Neuronal stem cell (in vitro differentiated cells): ENCODE measurements at regions not wholly inside any gene's neighbourhood (a gene's known extent, or its start where the extent isn't known, plus 50 kb on each side); places are given as distances from the start of the nearest gene placed in this dataset.

Source experiments
- DNase-seq: peaks from one replicate; pipeline ENCODE4 v3.0.0-alpha.2; 2013; ENCODE audit warnings: low spot score
- H2AFZ ChIP-seq: one replicate; pipeline ENCODE4 v1.6.1; 2013; ENCODE audit warnings: mild to moderate bottlenecking, low read length, inconsistent platforms
- H2AK5ac ChIP-seq: 2 replicates; pipeline ENCODE4 v1.6.1; 2013; ENCODE audit warnings: low read depth, mild to moderate bottlenecking, inconsistent platforms, low read length, moderate library complexity, mixed read lengths
- H2BK120ac ChIP-seq: 2 replicates; pipeline ENCODE4 v1.6.1; 2013; ENCODE audit warnings: low read depth, mild to moderate bottlenecking, inconsistent platforms, low read length, moderate library complexity, mixed read lengths
- H2BK12ac ChIP-seq: one replicate; pipeline ENCODE4 v1.6.1; 2013; ENCODE audit warnings: low read length, inconsistent platforms
- H2BK15ac ChIP-seq: 2 replicates; pipeline ENCODE4 v1.6.1; 2013; ENCODE audit warnings: mild to moderate bottlenecking, low read length, inconsistent platforms, mixed read lengths
- H2BK5ac ChIP-seq: one replicate; pipeline ENCODE4 v1.6.1; 2013; ENCODE audit warnings: inconsistent platforms, mild to moderate bottlenecking, low read length, moderate library complexity
- H3K14ac ChIP-seq: one replicate; pipeline ENCODE4 v1.6.1; 2013; ENCODE audit warnings: low read length, inconsistent platforms
- H3K18ac ChIP-seq: 2 replicates; pipeline ENCODE4 v1.6.1; 2013; ENCODE audit warnings: low read length, inconsistent platforms
- H3K23ac ChIP-seq: 2 replicates; pipeline ENCODE4 v1.6.1; 2013; ENCODE audit warnings: low read depth, mild to moderate bottlenecking, mixed read lengths, low read length, inconsistent platforms; ENCODE audit not compliant: poor library complexity
- H3K27ac ChIP-seq: replicated peaks from 3 replicates; pipeline ENCODE4 v1.5.1; 2013; ENCODE audit warnings: low read length, inconsistent platforms
- H3K27me3 ChIP-seq, 3 experiments: 2 replicates each; pipeline ENCODE4 v1.6.1; 2013; ENCODE audit warnings: low read length in 3 of 3, mild to moderate bottlenecking in 2 of 3, inconsistent platforms in 1 of 3, low read depth in 1 of 3, mixed read lengths in 1 of 3, moderate library complexity in 1 of 3; ENCODE audit not compliant: control insufficient read depth in 3 of 3, insufficient read depth in 3 of 3
- H3K36me3 ChIP-seq, 2 donors: replicated peaks in 1 of 2; 2 replicates each; pipeline ENCODE4 v1.6.1; 2013; ENCODE audit warnings: low read length in 2 of 2; ENCODE audit not compliant: control insufficient read depth in 2 of 2, insufficient read depth in 2 of 2
- H3K4ac ChIP-seq: 2 replicates; pipeline ENCODE4 v1.6.1; 2013; ENCODE audit warnings: inconsistent platforms, mild to moderate bottlenecking, low read length, moderate library complexity
- H3K4me1 ChIP-seq, 2 donors: 1 replicate in 1 of 2; 2 replicates in 1 of 2; pipeline ENCODE4 v1.6.1; 2013; ENCODE audit warnings: low read length in 2 of 2, low read depth in 1 of 2; ENCODE audit not compliant: control insufficient read depth in 2 of 2, insufficient read depth in 1 of 2
- H3K4me2 ChIP-seq: one replicate; pipeline ENCODE4 v1.6.1; 2013; ENCODE audit warnings: mild to moderate bottlenecking, low read length, inconsistent platforms; ENCODE audit not compliant: insufficient read depth, poor library complexity, severe bottlenecking
- H3K4me3 ChIP-seq, 2 donors: 2 replicates each; pipeline ENCODE4 v1.5.1; 2013; ENCODE audit warnings: low read length in 2 of 2, mild to moderate bottlenecking in 2 of 2, inconsistent platforms in 1 of 2, moderate library complexity in 1 of 2
- H3K79me1 ChIP-seq: one replicate; pipeline ENCODE4 v1.6.1; 2013; ENCODE audit warnings: low read depth, mild to moderate bottlenecking, inconsistent platforms, low read length, moderate library complexity
- H3K9ac ChIP-seq: one replicate; pipeline ENCODE4 v1.6.1; 2013; ENCODE audit warnings: mild to moderate bottlenecking, low read depth, low read length, inconsistent platforms; ENCODE audit not compliant: poor library complexity
- H3K9me3 ChIP-seq, 2 donors: replicated peaks in 1 of 2; 2 replicates each; pipeline versions ENCODE3 to v1.6.1; 2013; ENCODE audit warnings: low read length in 2 of 2, mild to moderate bottlenecking in 2 of 2, inconsistent platforms in 1 of 2, low read depth in 1 of 2, mixed read lengths in 1 of 2, moderate library complexity in 1 of 2; ENCODE audit not compliant: control insufficient read depth in 2 of 2, insufficient read depth in 1 of 2
- H4K8ac ChIP-seq: one replicate; pipeline ENCODE4 v1.6.1; 2013; ENCODE audit warnings: low read depth, mild to moderate bottlenecking, inconsistent platforms, low read length, moderate library complexity
- H4K91ac ChIP-seq: one replicate; pipeline ENCODE4 v1.6.1; 2013; ENCODE audit warnings: low read length, low read depth, mild to moderate bottlenecking, inconsistent platforms; ENCODE audit not compliant: poor library complexity
- WGBS, 2 donors: extraction: QIAGEN DNeasy Blood & Tissue Kit; methylation state at CpG; one replicate each; pipeline ENCODE4 v1.1.7; 2013; ENCODE audit warnings: missing lambda C conversion rate in 2 of 2, mixed read lengths in 1 of 2; ENCODE audit not compliant: insufficient read length in 2 of 2, insufficient replicate concordance in 1 of 2; ENCODE audit errors: extremely low coverage in 2 of 2; 5-methylcytosine and 5-hydroxymethylcytosine counted together

DNA sequence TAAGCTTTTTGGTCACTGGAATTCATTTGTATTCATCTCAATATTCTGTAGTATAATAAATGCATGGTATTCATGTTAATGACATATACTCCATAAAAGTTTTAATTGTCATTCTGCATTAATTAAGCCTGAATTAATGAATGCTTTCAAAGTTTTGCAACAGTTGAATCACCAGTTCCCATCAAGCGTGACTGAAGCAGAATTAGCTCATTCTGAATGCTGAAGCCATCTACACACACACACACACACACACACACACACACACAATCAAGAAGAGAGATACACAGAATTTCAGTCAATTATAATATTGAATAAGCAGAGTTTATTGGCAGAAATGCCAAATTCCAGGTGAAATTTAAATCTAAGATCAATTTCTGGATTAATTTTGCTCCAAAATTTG, 252.1 kb upstream of the KCNMB2 start:
- Histone ChIP-seq H2AK5ac (no peak overlapping the region), H4K8ac (no peak overlapping the region), H3K4me1 (no peaks in the 10 kb centered on the region), H2BK5ac (no peak overlapping the region), H2AFZ (no peak overlapping the region), H3K18ac (no peak overlapping the region), H3K9me3 (peaks cover 4 to 21% of the 10 kb centered on the region in 2 donors), H3K14ac (no peak overlapping the region), H2BK120ac (no peak overlapping the region), H3K79me1 (no peaks in the 10 kb centered on the region), H3K27ac (no peak overlapping the region), H3K23ac (no peak overlapping the region), H3K4me3 (no peak overlapping the region), H3K4ac (no peak overlapping the region), H2BK15ac (no peak overlapping the region), H3K9ac (no peak overlapping the region), H3K27me3 (no peaks in the 10 kb centered on the region), H4K91ac (no peak overlapping the region), H2BK12ac (no peak overlapping the region), H3K4me2 (no peak overlapping the region), H3K36me3 (no peaks in the 10 kb centered on the region)
- DNase-seq = no peak
- WGBS, 2 donors = no CpG with 5 or more reads among the region's 1 CpG

GRCh38 chr3:178288074-178288473, 248.2 kb upstream of the KCNMB2 start:
- DNase-seq = no peak
- no CpG with 5 or more reads among the region's 5 CpGs for WGBS, 2 donors
- Histone ChIP-seq H3K36me3 (no peaks in the 10 kb centered on the region), H2AK5ac (no peak overlapping the region), H3K18ac (no peak overlapping the region), H3K14ac (no peak overlapping the region), H3K79me1 (no peaks in the 10 kb centered on the region), H3K4me1 (no peaks in the 10 kb centered on the region), H3K4ac (no peak overlapping the region), H3K27me3 (no peaks in the 10 kb centered on the region), H3K27ac (no peak overlapping the region), H4K8ac (no peak overlapping the region), H3K23ac (no peak overlapping the region), H4K91ac (no peak overlapping the region), H3K4me3 (no peak overlapping the region), H2BK5ac (no peak overlapping the region), H3K9me3 (peaks cover 4 to 12% of the 10 kb centered on the region in 2 donors), H3K4me2 (no peak overlapping the region), H2BK12ac (no peak overlapping the region), H2BK120ac (no peak overlapping the region), H3K9ac (no peak overlapping the region), H2BK15ac (no peak overlapping the region), H2AFZ (no peak overlapping the region)

GRCh38 chr3:178289544-178290160, 246.6 kb upstream of the KCNMB2 start:
- Histone ChIP-seq H3K4me1 (no peaks in the 10 kb centered on the region), H3K27me3 (no peaks in the 10 kb centered on the region), H2BK15ac (no peak overlapping the region), H4K8ac (no peak overlapping the region), H4K91ac (no peak overlapping the region), H3K4me2 (no peak overlapping the region), H3K36me3 (no peaks in the 10 kb centered on the region), H3K79me1 (no peaks in the 10 kb centered on the region), H3K9me3 (peaks cover 4 to 12% of the 10 kb centered on the region in 2 donors), H3K18ac (no peak overlapping the region), H2BK120ac (no peak overlapping the region), H3K27ac (no peak overlapping the region), H2BK5ac (no peak overlapping the region), H3K4ac (no peak overlapping the region), H3K9ac (no peak overlapping the region), H2AFZ (no peak overlapping the region), H2BK12ac (no peak overlapping the region), H3K23ac (no peak overlapping the region), H3K14ac (no peak overlapping the region), H2AK5ac (no peak overlapping the region), H3K4me3 (no peak overlapping the region)
- DNase-seq = no peak
- no CpG with 5 or more reads among the region's 6 CpGs for WGBS, 2 donors

GRCh38 chr3:178291574-178292370, 244.5 kb upstream of the KCNMB2 start:
- Histone ChIP-seq H3K18ac (no peak overlapping the region), H3K23ac (no peak overlapping the region), H3K9ac (no peak overlapping the region), H3K14ac (no peak overlapping the region), H3K27ac (no peak overlapping the region), H3K4me3 (no peak overlapping the region), H2BK12ac (no peak overlapping the region), H3K4ac (no peak overlapping the region), H2BK120ac (no peak overlapping the region), H3K79me1 (no peaks in the 10 kb centered on the region), H3K4me2 (no peak overlapping the region), H3K4me1 (no peaks in the 10 kb centered on the region), H3K27me3 (no peaks in the 10 kb centered on the region), H4K8ac (no peak overlapping the region), H4K91ac (no peak overlapping the region), H2AK5ac (no peak overlapping the region), H3K36me3 (no peaks in the 10 kb centered on the region), H2BK5ac (no peak overlapping the region), H3K9me3 (peaks cover 4 to 12% of the 10 kb centered on the region in 2 donors), H2AFZ (peak overlapping the region; percentile 51), H2BK15ac (no peak overlapping the region)
- no peak for DNase-seq
- no CpG with 5 or more reads among the region's 7 CpGs for WGBS, 2 donors
